ENCODE measurements at regions not wholly inside any gene's neighbourhood (a gene's known extent, or its start where the extent isn't known, plus 50 kb on each side); places are given as distances from the start of the nearest gene placed in this dataset.

- Histone ChIP-seq H3K9me3 (ENCODE audit: control insufficient read depth, insufficient read depth, low read depth, low read length) (no peaks in the 10 kb centered on the region), H3K36me3 (ENCODE audit: control insufficient read depth in 2 of 2, insufficient read depth in 1 of 2, low read length in 2 of 2) (no peaks in the 10 kb centered on the region), H3K27ac (ENCODE audit: extremely low read depth, low read depth, low read length) (no peak overlapping the region), H3K4me3 (ENCODE audit: low read depth, low read length) (no peak overlapping the region), H3K4me1 (ENCODE audit: control insufficient read depth, insufficient read depth, low read length) (no peaks in the 10 kb centered on the region)
- ChIA-PET POLR2A (no interaction called here), CTCF (interaction anchor here (0.6 kb wide), 1 partner anchor 31 kb away, joined by 3 read pairs; no protein-coding TSS in a partner anchor)
- TF ChIP-seq EGR2 (tag by site-specific recombination; IDR thresholded peaks at IDR 0.05; ENCODE audit: low read depth) (peak; percentile 20; the same call in 1 of the 2 replicates), KLF7 (tag by site-specific recombination; IDR thresholded peaks at IDR 0.05; ENCODE audit: borderline replicate concordance) (no peak)
Measured at GRCh38 chr6:167565884-167566599, 241.2 kb downstream of the TTLL2 start.

GRCh38 chr6:167566711-167567141 lies 241.8 kb downstream of the TTLL2 start:
- H3K4me3 ChIP-seq (ENCODE audit: low read depth, low read length), result no peak overlapping the region
- H3K27ac ChIP-seq (ENCODE audit: extremely low read depth, low read depth, low read length), result no peak overlapping the region
- no peaks in the 10 kb centered on the region for H3K4me1 ChIP-seq (ENCODE audit: control insufficient read depth, insufficient read depth, low read length)
- CTCF ChIA-PET, result no interaction called here
- TF ChIP-seq ZNF645 (tag by site-specific recombination; IDR thresholded peaks at IDR 0.05) (no peak), ZNF146 (tag by site-specific recombination; IDR thresholded peaks at IDR 0.05) (no peak), TRIM28 (IDR thresholded peaks at IDR 0.05; ENCODE audit: borderline replicate concordance, low read length) (no peak), ZNF138 (tag by site-specific recombination; IDR thresholded peaks at IDR 0.05; ENCODE audit: borderline replicate concordance) (no peak), BCL6B (tag by site-specific recombination; IDR thresholded peaks at IDR 0.05) (no peak), ZBTB8A (tag by site-specific recombination; IDR thresholded peaks at IDR 0.05) (no peak), PRDM1 (tag by site-specific recombination; IDR thresholded peaks at IDR 0.05) (no peak), ZBTB44 (tag by site-specific recombination; IDR thresholded peaks at IDR 0.05) (no peak), PRDM10 (tag by site-specific recombination; IDR thresholded peaks at IDR 0.05) (no peak), ZNF354C (tag by site-specific recombination; IDR thresholded peaks at IDR 0.05; ENCODE audit: borderline replicate concordance, low read depth) (no peak), ZIC2 (tag by site-specific recombination; IDR thresholded peaks at IDR 0.05) (no peak), ZNF202 (tag by site-specific recombination; IDR thresholded peaks at IDR 0.05; ENCODE audit: borderline replicate concordance) (no peak), SETDB1 (IDR thresholded peaks at IDR 0.05; ENCODE audit: insufficient read length, low read length) (no peak)
- H3K9me3 ChIP-seq (ENCODE audit: control insufficient read depth, insufficient read depth, low read depth, low read length), result no peaks in the 10 kb centered on the region
- H3K36me3 ChIP-seq (ENCODE audit: control insufficient read depth in 2 of 2, insufficient read depth in 1 of 2, low read length in 2 of 2), result no peaks in the 10 kb centered on the region
- POLR2A ChIA-PET, result no interaction called here

Data from HEK293 (cell line).